ENCODE measurements at regions not wholly inside any gene's neighbourhood (a gene's known extent, or its start where the extent isn't known, plus 50 kb on each side); places are given as distances from the start of the nearest gene placed in this dataset.
"Not testable (repeated sequence)": the region's sequence is repeated elsewhere in the genome, so short reads cannot be mapped to it uniquely, and the experiment has no call there.

DNA sequence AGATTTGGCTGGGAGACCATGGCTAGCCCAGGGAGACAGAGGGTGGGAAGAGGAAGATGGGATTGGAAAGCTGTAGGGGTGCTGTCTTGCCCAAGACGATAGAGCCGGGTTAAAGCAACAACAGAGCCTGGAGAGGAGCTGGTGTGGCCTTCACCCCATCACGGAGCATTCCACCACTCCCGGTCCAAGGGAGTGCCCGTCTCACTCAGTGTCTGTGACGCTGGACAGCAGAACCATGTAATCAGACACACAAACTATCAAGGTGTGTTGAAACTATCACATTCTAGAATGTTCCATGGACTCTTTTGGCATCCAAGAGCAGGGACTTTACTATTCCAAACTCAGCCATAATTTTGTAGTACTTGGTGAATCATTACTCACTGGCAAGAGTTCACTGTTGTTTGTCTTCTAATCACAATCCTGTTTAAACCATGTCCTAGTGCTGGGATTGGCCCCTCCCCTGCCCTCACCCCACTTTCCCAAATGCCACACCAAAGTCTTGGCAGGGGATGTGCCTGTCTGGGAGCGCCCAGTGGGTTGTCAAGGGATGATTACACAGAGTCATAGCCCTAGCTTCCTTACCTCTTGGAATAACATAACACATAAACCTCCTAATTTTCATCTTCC lies 187.4 kb downstream of the LAT start:
- TF ChIP-seq CTBP1 (IDR thresholded peaks at IDR 0.05; ENCODE audit: borderline replicate concordance); ELF1 (tag; IDR thresholded peaks at IDR 0.05); GTF2F1 (IDR thresholded peaks at IDR 0.05; ENCODE audit: low read depth, low read length); PURB (CRISPR knock-in tag; IDR thresholded peaks at IDR 0.05; ENCODE audit: low read depth); MYC (IDR thresholded peaks at IDR 0.05; ENCODE audit: low read depth, low read length); MYC (CRISPR knock-in tag; IDR thresholded peaks at IDR 0.05; ENCODE audit: borderline replicate concordance, low read depth): not testable (repeated sequence)

Measured in K562 (cell line).